ENCODE measurements at regions not wholly inside any gene's neighbourhood (a gene's known extent, or its start where the extent isn't known, plus 50 kb on each side); places are given as distances from the start of the nearest gene placed in this dataset.

DNA sequence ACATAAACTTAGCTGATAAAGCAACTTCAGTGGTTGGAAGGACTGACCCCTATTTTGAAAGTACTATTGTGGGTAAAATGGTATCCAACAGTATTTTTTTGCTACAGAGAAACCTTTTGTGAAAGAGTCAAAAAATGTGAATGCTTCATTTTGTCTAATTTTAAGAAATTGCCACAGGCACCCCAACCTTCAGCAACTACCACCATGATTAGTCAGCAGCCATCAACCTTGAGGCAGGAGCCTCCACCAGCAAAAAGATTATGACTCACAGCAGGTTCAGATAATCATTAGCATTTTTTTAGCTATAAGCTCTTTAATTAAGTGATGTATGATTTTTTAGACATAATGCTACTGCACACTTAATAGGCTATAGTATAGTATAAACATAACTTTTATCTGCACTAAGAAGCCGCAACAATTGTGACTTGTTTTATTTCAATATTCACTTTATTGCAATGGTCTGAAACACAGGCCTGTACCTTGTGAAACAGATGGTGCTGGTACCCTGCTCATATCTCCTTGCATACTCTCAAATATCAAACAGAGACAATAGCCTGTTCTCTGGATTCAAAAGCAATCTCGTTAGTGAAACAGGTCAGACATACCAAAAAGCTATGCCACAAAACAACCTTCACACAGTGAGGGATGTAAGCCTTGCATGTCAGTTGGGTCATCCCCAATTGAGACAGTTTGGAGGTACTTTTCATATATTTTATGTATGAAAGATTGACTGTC is 261.2 kb upstream of the FAM174A start:
- H3K4me2 ChIP-seq (replicated peaks; ENCODE audit: extremely low read depth, low read length, poor library complexity, severe bottlenecking), result no peak overlapping the region
- no peak overlapping the region for H3K4me3 ChIP-seq (replicated peaks in 1 of 3; ENCODE audit: low read depth in 2 of 3, low read length in 3 of 3)
- intact Hi-C loops (cut with micrococcal nuclease), result no loop called here
- no CpG with 5 or more reads among the region's 2 CpGs for WGBS (ENCODE audit: insufficient coverage)
- TF ChIP-seq, protein P1, sequence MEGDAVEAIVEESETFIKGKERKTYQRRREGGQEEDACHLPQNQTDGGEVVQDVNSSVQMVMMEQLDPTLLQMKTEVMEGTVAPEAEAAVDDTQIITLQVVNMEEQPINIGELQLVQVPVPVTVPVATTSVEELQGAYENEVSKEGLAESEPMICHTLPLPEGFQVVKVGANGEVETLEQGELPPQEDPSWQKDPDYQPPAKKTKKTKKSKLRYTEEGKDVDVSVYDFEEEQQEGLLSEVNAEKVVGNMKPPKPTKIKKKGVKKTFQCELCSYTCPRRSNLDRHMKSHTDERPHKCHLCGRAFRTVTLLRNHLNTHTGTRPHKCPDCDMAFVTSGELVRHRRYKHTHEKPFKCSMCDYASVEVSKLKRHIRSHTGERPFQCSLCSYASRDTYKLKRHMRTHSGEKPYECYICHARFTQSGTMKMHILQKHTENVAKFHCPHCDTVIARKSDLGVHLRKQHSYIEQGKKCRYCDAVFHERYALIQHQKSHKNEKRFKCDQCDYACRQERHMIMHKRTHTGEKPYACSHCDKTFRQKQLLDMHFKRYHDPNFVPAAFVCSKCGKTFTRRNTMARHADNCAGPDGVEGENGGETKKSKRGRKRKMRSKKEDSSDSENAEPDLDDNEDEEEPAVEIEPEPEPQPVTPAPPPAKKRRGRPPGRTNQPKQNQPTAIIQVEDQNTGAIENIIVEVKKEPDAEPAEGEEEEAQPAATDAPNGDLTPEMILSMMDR (IDR thresholded peaks at IDR 0.05), result no peak
- no peak overlapping the region for H3K27ac Mint-ChIP-seq
- no peak overlapping the region for H2AFZ ChIP-seq (ENCODE audit: insufficient read depth, low read depth, low read length, poor library complexity, severe bottlenecking)
- DNase-seq, result no peak
- H3K9ac ChIP-seq (ENCODE audit: insufficient read depth, low read length, poor library complexity, severe bottlenecking), result no peak overlapping the region
- H3K9me3 ChIP-seq (replicated peaks in 1 of 2; ENCODE audit: control insufficient read depth in 1 of 2, insufficient read depth in 1 of 2, low read length in 2 of 2), result no peaks in the 10 kb centered on the region
- H3K4me1 ChIP-seq (ENCODE audit: control insufficient read depth in 1 of 2, insufficient read depth in 2 of 2, low read length in 2 of 2), result no peaks in the 10 kb centered on the region
- H3K79me2 ChIP-seq (ENCODE audit: insufficient read depth, low read length), result no peaks in the 10 kb centered on the region
- no peak overlapping the region for H3K27ac ChIP-seq (ENCODE audit: low read depth in 1 of 2, low read length in 2 of 2)
- no peak overlapping the region for H3K4me3 Mint-ChIP-seq
- H3K27me3 Mint-ChIP-seq (ENCODE audit: low read depth in 3 of 3), result peaks cover 2% of the 10 kb centered on the region in 3 donors
- H4K20me1 ChIP-seq (ENCODE audit: insufficient read depth, low read length), result no peaks in the 10 kb centered on the region
- H3K27me3 ChIP-seq (ENCODE audit: control insufficient read depth in 2 of 2, insufficient read depth in 2 of 2, low read length in 2 of 2), result peaks cover 0 to 2% of the 10 kb centered on the region in 2 donors
- no peaks in the 10 kb centered on the region for H3K36me3 ChIP-seq (replicated peaks in 1 of 2; ENCODE audit: control insufficient read depth in 1 of 2, insufficient read depth in 2 of 2, low read length in 2 of 2)
- peaks cover 4% of the 10 kb centered on the region for H3K4me1 Mint-ChIP-seq
- H3K36me3 Mint-ChIP-seq, result no peaks in the 10 kb centered on the region
- peaks cover 0 to 2% (median 0%) of the 10 kb centered on the region in 7 donors for H3K9me3 Mint-ChIP-seq

DNA sequence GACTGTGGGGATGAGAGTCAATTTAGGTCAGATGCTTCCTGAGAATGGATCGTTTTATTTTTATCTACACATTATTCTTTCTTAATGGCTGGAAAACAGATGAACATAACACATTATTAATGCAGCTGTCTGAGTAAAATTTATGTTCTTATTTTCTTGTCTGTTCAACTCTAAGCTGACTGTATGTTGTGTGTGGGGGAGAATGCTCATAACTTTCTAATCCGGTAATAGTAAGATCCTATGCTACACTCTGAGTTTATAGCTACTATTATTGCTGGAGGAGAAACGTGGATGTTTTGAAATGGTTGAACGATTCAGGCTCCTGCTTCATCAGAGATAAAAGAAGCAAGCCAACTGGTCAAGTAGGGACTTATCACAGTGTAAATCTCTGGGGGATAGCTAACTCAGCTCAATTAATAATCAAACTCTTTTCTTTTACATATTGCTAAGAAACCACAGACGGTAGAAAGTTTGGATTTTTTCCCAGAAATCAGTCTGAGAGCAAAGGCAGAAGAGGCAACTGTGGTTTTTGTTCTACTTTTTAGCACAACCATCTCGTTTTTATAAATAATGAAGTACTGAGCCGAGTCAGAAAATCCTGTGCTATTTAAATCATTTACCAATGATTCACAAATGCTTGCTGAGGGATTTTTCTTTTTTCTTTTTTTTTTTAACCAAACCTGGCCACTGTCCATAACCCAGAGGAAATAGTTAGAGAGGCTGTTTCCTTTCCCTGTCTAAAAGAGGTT is 265.0 kb upstream of the FAM174A start:
- Mint-ChIP-seq H3K36me3 (no peaks in the 10 kb centered on the region), H3K4me3 (no peak overlapping the region), H3K27ac (no peak overlapping the region), H3K27me3 (ENCODE audit: low read depth in 3 of 3) (peaks cover 0 to 2% (median 0%) of the 10 kb centered on the region in 3 donors), H3K4me1 (peaks cover 4% of the 10 kb centered on the region), H3K9me3 (no peaks in the 10 kb centered on the region)
- Histone ChIP-seq H3K27ac (ENCODE audit: low read depth in 1 of 2, low read length in 2 of 2) (no peak overlapping the region), H3K79me2 (ENCODE audit: insufficient read depth, low read length) (no peaks in the 10 kb centered on the region), H3K9me3 (replicated peaks in 1 of 2; ENCODE audit: control insufficient read depth in 1 of 2, insufficient read depth in 1 of 2, low read length in 2 of 2) (no peaks in the 10 kb centered on the region), H3K4me1 (ENCODE audit: control insufficient read depth in 1 of 2, insufficient read depth in 2 of 2, low read length in 2 of 2) (no peaks in the 10 kb centered on the region), H3K4me2 (replicated peaks; ENCODE audit: extremely low read depth, low read length, poor library complexity, severe bottlenecking) (no peak overlapping the region), H3K9ac (ENCODE audit: insufficient read depth, low read length, poor library complexity, severe bottlenecking) (no peak overlapping the region), H4K20me1 (ENCODE audit: insufficient read depth, low read length) (no peaks in the 10 kb centered on the region), H3K4me3 (replicated peaks in 1 of 3; ENCODE audit: low read depth in 2 of 3, low read length in 3 of 3) (no peak overlapping the region), H3K36me3 (replicated peaks in 1 of 2; ENCODE audit: control insufficient read depth in 1 of 2, insufficient read depth in 2 of 2, low read length in 2 of 2) (no peaks in the 10 kb centered on the region), H3K27me3 (ENCODE audit: control insufficient read depth in 2 of 2, insufficient read depth in 2 of 2, low read length in 2 of 2) (no peaks in the 10 kb centered on the region), H2AFZ (ENCODE audit: insufficient read depth, low read depth, low read length, poor library complexity, severe bottlenecking) (no peak overlapping the region)
- intact Hi-C loops (cut with micrococcal nuclease), result no loop called here
- WGBS (ENCODE audit: insufficient coverage), result 0% methylated on average over 1 of the region's 7 CpGs
- no peak for DNase-seq
- TF ChIP-seq, protein P1 (IDR thresholded peaks at IDR 0.05), result no peak
